OCI-LY1 (cell line): ENCODE measurements at regions not wholly inside any gene's neighbourhood (a gene's known extent, or its start where the extent isn't known, plus 50 kb on each side); places are given as distances from the start of the nearest gene placed in this dataset.
"Not testable (repeated sequence)": the region's sequence is repeated elsewhere in the genome, so short reads cannot be mapped to it uniquely, and the experiment has no call there.

ENCODE experiments used
- H2AFZ ChIP-seq: fragments of 200-600 bp; sonication (generic), shearing (Covaris generic); 2 replicates; pipeline ENCODE4 v1.6.0; 2014; ENCODE audit warnings: antibody characterized with exemption, mild to moderate bottlenecking, low read length
- H3F3A ChIP-seq: fragments of 200-600 bp; sonication (generic), shearing (Covaris generic); 2 replicates; pipeline ENCODE4 v1.6.0; 2014; ENCODE audit warnings: mild to moderate bottlenecking, antibody characterized with exemption, low read length, moderate library complexity; ENCODE audit not compliant: insufficient read depth
- H3K27ac ChIP-seq: fragments of 200-600 bp; sonication (generic); 2 replicates; pipeline ENCODE4 v1.5.1; 2014; ENCODE audit warnings: low read length, mixed run types, mild to moderate bottlenecking, low read depth; ENCODE audit not compliant: poor library complexity, severe bottlenecking
- H3K27me3 ChIP-seq: fragments of 200-600 bp; sonication (generic); 2 replicates; pipeline ENCODE4 v1.6.0; 2014; ENCODE audit warnings: antibody characterized with exemption, mild to moderate bottlenecking, low read length, moderate library complexity; ENCODE audit not compliant: insufficient read depth
- H3K36me3 ChIP-seq: fragments of 200-600 bp; sonication (generic); 2 replicates; pipeline ENCODE4 v1.6.1; 2014; ENCODE audit warnings: mild to moderate bottlenecking, antibody characterized with exemption, low read length, moderate library complexity, mixed read lengths; ENCODE audit not compliant: insufficient read depth
- H3K4me1 ChIP-seq: fragments of 200-600 bp; sonication (generic); 2 replicates; pipeline ENCODE4 v1.5.1; 2014; ENCODE audit warnings: mild to moderate bottlenecking, low read length, moderate library complexity; ENCODE audit not compliant: insufficient read depth, severe bottlenecking
- H3K4me2 ChIP-seq: fragments of 200-600 bp; sonication (generic), shearing (Covaris generic); 2 replicates; pipeline ENCODE4 v1.6.1; 2014; ENCODE audit warnings: low read length
- H3K4me3 ChIP-seq: fragments of 200-600 bp; sonication (generic); 2 replicates; pipeline ENCODE4 v1.5.1; 2014; ENCODE audit warnings: low read length, low read depth, mild to moderate bottlenecking, mixed read lengths; ENCODE audit not compliant: poor library complexity, severe bottlenecking
- H3K79me2 ChIP-seq: fragments of 200-600 bp; shearing (Covaris generic); 2 replicates; pipeline ENCODE4 v1.6.1; 2016; ENCODE audit warnings: mixed run types, low read length, mixed read lengths; ENCODE audit not compliant: insufficient read depth
- H3K9ac ChIP-seq: fragments of 200-600 bp; sonication (generic), shearing (Covaris generic); 2 replicates; pipeline ENCODE4 v1.6.1; 2014; ENCODE audit warnings: mild to moderate bottlenecking, low read length, mixed read lengths
- H3K9me2 ChIP-seq: fragments of 200-600 bp; sonication (generic), shearing (Covaris generic); 2 replicates; pipeline ENCODE4 v1.6.1; 2014; ENCODE audit warnings: low read depth, mild to moderate bottlenecking, low read length, mixed read lengths
- H3K9me3 ChIP-seq: fragments of 200-600 bp; shearing (Covaris generic); 2 replicates; pipeline ENCODE4 v1.6.1; 2014; ENCODE audit warnings: low read length, mixed read lengths
- H4K20me1 ChIP-seq: fragments of 200-600 bp; sonication (generic), shearing (Covaris generic); 2 replicates; pipeline ENCODE4 v1.6.0; 2016; ENCODE audit warnings: mild to moderate bottlenecking, low read length; ENCODE audit not compliant: insufficient read depth
- EZH2 ChIP-seq: fragments of 200-600 bp; sonication (generic), shearing (Covaris generic); IDR thresholded peaks from 2 replicates; pipeline ENCODE4 v1.8.0; 2017; ENCODE audit warnings: borderline replicate concordance, mixed run types, mild to moderate bottlenecking, antibody characterized with exemption, low read length, moderate library complexity, mixed read lengths
- TF ChIP-seq, protein P1 (sequence below): fragments of 200-600 bp; sonication (generic), shearing (Covaris generic); IDR thresholded peaks from 2 replicates; pipeline ENCODE4 v1.5.1; 2017; ENCODE audit warnings: mild to moderate bottlenecking, antibody characterized with exemption, low read length, moderate library complexity, mixed read lengths

- H3K27me3 ChIP-seq = no peaks in the 10 kb centered on the region
- H3K36me3 ChIP-seq = no peaks in the 10 kb centered on the region
- no peaks in the 10 kb centered on the region for H3K9me2 ChIP-seq
- no peaks in the 10 kb centered on the region for H3F3A ChIP-seq
- no peaks in the 10 kb centered on the region for H3K79me2 ChIP-seq
- H4K20me1 ChIP-seq = no peaks in the 10 kb centered on the region
- no peak overlapping the region for H2AFZ ChIP-seq
- no peak overlapping the region for H3K4me2 ChIP-seq
- TF ChIP-seq, protein P1, sequence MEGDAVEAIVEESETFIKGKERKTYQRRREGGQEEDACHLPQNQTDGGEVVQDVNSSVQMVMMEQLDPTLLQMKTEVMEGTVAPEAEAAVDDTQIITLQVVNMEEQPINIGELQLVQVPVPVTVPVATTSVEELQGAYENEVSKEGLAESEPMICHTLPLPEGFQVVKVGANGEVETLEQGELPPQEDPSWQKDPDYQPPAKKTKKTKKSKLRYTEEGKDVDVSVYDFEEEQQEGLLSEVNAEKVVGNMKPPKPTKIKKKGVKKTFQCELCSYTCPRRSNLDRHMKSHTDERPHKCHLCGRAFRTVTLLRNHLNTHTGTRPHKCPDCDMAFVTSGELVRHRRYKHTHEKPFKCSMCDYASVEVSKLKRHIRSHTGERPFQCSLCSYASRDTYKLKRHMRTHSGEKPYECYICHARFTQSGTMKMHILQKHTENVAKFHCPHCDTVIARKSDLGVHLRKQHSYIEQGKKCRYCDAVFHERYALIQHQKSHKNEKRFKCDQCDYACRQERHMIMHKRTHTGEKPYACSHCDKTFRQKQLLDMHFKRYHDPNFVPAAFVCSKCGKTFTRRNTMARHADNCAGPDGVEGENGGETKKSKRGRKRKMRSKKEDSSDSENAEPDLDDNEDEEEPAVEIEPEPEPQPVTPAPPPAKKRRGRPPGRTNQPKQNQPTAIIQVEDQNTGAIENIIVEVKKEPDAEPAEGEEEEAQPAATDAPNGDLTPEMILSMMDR = no peak
- TF ChIP-seq EZH2 = no peak
- H3K27ac ChIP-seq = no peak overlapping the region
- no peaks in the 10 kb centered on the region for H3K4me1 ChIP-seq
- peaks cover 7% of the 10 kb centered on the region for H3K9me3 ChIP-seq
- H3K4me3 ChIP-seq = no peak overlapping the region
- no peak overlapping the region for H3K9ac ChIP-seq
These were observed 834.1 kb upstream of the GBE1 start for GRCh38 chr3:82595530-82595929.

- Histone ChIP-seq H3K27me3 (no peaks in the 10 kb centered on the region), H3K9ac (no peak overlapping the region), H3K4me3 (no peak overlapping the region), H3K9me3 (no peaks in the 10 kb centered on the region), H4K20me1 (no peaks in the 10 kb centered on the region), H3K27ac (no peak overlapping the region), H3K4me1 (peaks cover 6% of the 10 kb centered on the region), H3K9me2 (no peaks in the 10 kb centered on the region), H3K4me2 (no peak overlapping the region), H3K79me2 (no peaks in the 10 kb centered on the region), H2AFZ (peak overlapping the region; percentile 63; the same call in 1 of the 2 replicates), H3K36me3 (no peaks in the 10 kb centered on the region), H3F3A (no peaks in the 10 kb centered on the region)
- TF ChIP-seq, protein P1 = no peak
- no peak for TF ChIP-seq EZH2
These were observed 825.7 kb upstream of the GBE1 start for GRCh38 chr3:82587174-82587573.

DNA sequence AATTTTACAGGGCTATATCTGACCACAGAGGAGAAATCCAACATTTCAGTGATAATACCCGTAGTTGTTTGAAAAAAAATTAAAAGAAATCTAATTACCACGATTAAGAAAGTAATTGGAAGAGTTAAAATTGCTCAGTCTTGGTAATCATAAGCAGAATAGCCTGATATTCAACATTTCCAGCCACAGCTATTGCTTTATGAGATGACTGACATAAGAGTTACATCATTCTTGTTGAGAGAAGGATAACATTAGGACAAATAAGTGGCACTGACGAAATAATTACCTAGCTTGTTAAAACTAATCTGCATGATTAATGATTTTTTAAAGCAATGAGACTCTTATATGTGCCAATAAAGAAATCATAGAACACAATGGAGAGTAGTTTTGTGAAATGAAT, 825.0 kb upstream of the GBE1 start:
- H3K4me1 ChIP-seq = peaks cover 6% of the 10 kb centered on the region
- H3K9me2 ChIP-seq = no peaks in the 10 kb centered on the region
- H4K20me1 ChIP-seq = no peaks in the 10 kb centered on the region
- H3K4me3 ChIP-seq = no peak overlapping the region
- no peak overlapping the region for H3K27ac ChIP-seq
- H2AFZ ChIP-seq = no peak overlapping the region
- no peaks in the 10 kb centered on the region for H3K36me3 ChIP-seq
- H3K4me2 ChIP-seq = no peak overlapping the region
- H3K9me3 ChIP-seq = no peaks in the 10 kb centered on the region
- H3K79me2 ChIP-seq = no peaks in the 10 kb centered on the region
- H3K27me3 ChIP-seq = no peaks in the 10 kb centered on the region
- TF ChIP-seq, protein P1 = no peak
- TF ChIP-seq EZH2 = no peak
- H3F3A ChIP-seq = no peaks in the 10 kb centered on the region
- H3K9ac ChIP-seq = no peak overlapping the region

- H2AFZ ChIP-seq, H3K4me3 ChIP-seq, H3K4me1 ChIP-seq, H3K79me2 ChIP-seq, H3K36me3 ChIP-seq, H4K20me1 ChIP-seq, H3K9me3 ChIP-seq, H3K9ac ChIP-seq, H3K27me3 ChIP-seq, H3F3A ChIP-seq, H3K4me2 ChIP-seq, H3K9me2 ChIP-seq, H3K27ac ChIP-seq: not testable (repeated sequence)
These were observed 824.6 kb upstream of the GBE1 start for GRCh38 chr3:82586002-82586401.

DNA sequence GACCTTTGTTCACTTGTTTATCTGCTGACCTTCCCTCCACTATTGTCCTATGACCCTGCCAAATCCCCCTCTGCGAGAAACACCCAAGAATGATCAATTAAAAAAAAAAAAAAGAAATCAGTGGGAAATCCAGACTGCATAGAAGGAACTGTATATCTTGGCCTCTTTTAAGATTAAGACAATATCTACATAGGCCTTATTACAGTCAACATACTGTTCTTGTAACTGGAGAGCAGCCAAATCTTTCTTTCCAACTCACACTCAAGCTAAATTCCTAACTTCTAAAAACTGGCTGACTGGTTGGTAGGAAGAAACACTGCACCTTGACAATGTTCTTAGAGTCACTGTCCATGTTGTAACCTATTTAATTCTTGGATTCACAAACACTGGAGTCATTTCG, 824.1 kb upstream of the GBE1 start:
- not testable (repeated sequence) for H2AFZ ChIP-seq, H3K36me3 ChIP-seq, H3K9ac ChIP-seq, H3K27me3 ChIP-seq, H3K79me2 ChIP-seq, H3K4me1 ChIP-seq, H3K9me3 ChIP-seq, H3K9me2 ChIP-seq, H3K27ac ChIP-seq, H3K4me2 ChIP-seq, H4K20me1 ChIP-seq, H3K4me3 ChIP-seq, H3F3A ChIP-seq

DNA sequence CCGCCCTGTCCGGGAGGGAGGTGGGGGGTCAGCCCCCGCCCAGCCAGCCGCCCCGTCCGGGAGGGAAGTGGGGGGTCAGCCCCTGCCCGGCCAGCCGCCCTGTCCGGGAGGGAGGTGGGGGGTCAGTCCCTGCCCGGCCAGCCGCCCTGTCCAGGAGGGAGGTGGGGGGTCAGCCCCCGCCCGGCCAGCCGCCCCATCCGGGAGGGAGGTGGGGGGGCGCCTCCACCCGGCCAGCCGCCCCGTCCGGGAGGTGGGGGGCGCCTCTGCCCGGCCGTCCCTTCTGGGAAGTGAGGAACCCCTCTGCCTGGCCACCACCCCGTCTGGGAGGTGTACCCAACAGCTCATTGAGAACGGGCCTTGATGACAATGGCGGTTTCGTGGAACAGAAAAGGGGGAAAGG, 823.4 kb upstream of the GBE1 start:
- not testable (repeated sequence) for H3K9me2 ChIP-seq, H3K9ac ChIP-seq, H3K4me2 ChIP-seq, H2AFZ ChIP-seq, H3K79me2 ChIP-seq, H4K20me1 ChIP-seq, H3K36me3 ChIP-seq, H3K4me3 ChIP-seq, H3K27ac ChIP-seq, H3F3A ChIP-seq, H3K9me3 ChIP-seq, H3K4me1 ChIP-seq, H3K27me3 ChIP-seq
